ENCODE measurements at regions not wholly inside any gene's neighbourhood (a gene's known extent, or its start where the extent isn't known, plus 50 kb on each side); places are given as distances from the start of the nearest gene placed in this dataset.

DNA sequence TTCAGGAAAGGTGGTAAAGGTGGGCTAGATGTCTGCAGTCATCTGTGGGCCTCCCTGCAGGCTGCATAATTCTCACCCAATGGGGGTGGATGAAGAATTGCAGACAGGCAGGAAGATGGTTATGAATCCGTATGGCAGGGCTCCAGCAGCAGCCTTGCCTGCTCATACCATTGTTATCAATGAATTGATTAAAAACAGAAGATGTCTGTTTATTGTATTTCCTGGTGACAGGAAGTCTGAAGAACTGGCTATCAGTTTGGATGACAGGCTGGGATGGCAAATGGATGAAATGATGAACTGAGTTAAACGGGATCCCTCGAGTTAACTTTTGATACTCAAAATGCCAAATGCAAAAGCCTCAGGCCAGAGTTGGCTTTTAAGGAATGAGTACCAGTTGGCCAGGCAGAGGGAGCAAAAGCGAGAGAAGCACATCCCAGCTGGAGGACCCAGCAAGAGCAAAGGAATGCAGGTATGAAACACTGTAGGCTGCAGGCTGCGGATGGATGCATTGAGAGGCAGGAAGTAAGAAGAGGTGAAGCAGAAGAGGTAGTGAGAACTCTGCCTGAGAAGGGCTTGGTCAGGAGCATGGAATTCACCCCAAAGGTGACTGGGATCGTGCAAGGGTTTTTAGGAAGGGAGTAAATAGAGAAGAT lies 550.0 kb upstream of the TBX3 start:
- DNase-seq: no peak

DNA sequence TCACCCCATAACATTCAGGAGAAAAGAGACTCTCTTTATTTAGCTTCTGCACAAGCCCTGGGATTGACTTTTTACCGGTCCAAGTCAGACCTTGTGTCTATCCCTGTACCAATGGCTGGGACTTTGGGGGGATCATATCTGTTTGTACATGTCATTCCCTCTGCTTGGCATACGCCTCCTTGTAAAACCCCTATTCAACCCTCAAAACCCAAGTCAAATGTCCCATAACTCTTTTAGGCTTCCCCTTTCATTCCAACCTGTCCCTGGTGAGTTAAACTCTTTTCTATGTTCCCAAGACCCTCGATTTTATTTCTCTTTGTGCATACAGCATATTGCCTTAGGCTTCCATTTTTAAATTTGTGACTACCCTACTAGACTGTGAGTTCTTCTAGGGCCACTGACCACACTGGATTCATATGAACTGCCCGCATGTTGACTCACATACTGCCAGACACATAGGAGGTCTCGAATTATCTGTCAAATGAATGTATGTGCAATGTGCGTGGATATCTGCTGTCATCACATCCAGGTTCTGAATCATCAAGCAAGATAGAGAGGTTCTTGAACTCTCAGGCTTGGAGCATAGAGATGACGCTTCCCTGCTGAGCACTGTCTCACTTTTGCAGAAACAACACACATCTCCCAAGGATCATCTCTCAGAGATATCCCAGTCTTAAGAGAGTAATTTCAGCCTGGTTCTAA lies 548.6 kb upstream of the TBX3 start:
- no peak for DNase-seq

DNA sequence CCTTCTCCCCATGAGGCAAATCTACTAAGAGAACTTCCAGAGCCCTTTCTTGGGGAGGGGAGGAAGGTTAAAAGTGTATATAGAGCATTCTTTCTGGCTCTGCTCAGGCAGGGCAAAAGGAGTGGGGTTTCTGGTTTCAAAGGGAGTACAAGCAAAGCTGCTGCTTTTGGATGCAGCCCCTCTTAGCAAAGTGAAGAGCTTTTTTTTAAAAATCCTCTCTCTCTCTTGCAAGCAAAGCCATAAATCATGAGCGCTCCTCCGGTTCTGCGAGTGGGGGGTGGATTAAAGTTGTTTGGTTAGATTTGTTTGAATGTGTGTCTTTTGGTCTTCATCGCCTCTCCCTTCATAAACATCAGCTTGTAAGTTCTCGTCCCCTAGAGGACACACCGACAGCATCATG lies 546.6 kb upstream of the TBX3 start:
- DNase-seq: no peak

DNA sequence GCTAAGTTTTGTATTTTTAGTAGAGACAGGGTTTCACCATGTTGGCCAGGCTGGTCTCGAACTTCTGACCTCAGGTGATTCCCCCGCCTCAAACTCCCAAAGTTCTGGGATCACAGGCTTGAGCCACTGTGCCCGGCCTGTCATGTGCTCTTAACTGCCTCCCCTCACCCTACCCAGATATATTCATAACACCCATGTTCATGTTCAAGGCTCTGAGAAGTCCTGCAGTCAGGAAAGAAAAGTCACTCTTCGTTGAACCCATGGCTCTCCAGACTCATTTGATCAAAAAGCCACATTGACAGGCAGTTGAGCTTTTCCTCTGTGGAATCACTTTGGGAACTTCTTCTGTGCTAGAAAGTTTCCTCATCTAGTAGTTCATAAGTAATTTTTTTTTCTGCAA lies 545.5 kb upstream of the TBX3 start:
- no peak for DNase-seq

DNA sequence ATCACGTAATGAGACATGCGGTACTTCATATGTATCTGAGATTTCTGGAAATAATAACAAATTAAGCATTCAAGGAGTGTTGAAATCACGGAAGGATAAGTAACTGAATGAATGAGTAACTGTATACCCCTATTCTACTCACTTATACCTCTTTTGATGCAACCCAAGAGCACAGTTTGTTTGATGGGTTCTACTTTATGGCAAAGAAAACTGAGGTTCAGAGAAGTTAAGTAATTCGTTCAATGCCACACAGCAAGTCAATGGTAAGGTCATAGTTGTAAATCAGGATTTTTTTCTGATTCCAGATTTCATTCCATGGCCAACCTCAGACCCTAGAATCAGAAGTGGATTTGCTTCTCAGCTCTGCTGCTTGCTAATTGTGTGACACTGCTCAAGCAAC lies 544.5 kb upstream of the TBX3 start:
- no peak for DNase-seq

DNA sequence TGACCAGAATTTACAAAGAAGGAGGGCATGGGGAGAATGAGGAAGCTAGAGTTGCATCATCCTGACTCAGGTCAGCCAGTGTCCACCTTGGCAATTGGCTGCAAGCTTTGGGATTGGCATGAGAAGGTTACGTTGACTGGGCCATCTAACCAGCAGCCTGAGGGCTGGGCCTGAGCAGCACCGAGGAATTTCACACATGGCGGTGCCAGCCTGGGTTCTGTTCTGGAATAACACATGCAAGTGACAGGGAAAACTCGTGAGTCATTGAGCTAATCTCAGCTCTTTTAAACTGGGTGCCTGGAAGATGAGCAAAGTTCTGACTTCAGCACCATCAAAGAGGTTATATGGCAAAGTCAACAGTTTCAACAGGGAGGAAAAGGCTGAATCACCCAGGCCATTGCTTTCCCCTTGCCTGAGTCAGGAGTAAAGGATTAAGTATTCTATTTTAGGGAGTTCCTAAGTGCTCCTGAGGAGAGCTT lies 543.2 kb upstream of the TBX3 start:
- DNase-seq: no peak

DNA sequence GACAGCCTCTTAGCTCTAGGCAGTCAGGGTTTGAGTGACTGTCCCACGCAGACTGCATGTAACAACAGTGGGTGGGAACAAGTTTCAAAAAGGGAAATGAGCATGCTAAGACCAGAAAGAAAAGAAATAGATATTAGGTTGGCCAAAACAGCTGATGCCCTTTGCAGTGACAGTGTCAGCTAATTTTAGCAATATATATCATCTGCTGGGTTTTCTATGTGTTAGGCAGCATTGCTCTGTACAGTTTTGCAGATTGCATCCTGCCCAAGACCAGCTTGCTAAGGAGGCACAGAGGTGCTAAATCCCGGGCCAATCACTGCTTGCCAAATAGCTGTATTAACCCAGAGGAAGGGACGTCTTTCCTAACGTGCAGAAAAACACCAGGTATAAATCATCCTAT lies 541.9 kb upstream of the TBX3 start:
- DNase-seq: no peak

DNA sequence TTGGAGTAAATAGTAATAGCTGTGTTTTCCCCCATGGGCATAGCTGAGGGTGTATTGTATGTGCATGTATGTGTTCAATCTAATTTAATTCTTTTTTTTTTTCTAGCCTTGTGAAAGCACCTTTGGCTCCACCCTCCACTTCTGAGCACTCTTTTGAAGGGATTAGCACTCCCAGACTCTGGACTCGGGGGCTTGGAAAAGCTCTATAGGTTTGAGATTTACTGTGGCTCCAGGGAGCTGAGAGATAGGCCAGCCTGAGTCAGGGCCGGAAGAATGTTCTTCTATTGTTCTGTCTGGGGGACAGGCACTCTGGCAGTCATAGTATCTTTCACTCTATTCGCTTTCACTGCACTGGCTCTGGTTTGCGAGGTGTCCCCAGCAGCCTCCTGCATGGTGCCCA lies 540.0 kb upstream of the TBX3 start:
- no peak for DNase-seq

DNA sequence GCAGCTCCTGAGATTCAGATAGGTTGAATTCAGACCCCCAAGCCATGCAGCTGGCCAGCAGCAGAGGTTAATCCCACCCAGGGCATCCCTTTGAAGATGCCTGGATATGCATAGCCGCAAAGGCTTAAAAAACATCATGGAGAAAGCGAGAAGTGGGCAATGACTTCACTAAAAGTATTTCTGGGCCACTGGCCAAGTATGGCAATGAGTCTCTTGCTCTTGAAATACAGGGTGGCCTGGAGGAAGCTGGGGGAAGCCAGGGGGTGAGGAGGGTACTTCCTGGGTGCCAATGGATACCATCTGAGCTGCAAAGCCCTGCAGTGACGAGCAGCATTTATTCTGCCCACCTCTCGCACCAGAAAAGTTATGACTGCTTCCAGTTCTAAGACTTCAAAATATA lies 539.3 kb upstream of the TBX3 start:
- DNase-seq: no peak

DNA sequence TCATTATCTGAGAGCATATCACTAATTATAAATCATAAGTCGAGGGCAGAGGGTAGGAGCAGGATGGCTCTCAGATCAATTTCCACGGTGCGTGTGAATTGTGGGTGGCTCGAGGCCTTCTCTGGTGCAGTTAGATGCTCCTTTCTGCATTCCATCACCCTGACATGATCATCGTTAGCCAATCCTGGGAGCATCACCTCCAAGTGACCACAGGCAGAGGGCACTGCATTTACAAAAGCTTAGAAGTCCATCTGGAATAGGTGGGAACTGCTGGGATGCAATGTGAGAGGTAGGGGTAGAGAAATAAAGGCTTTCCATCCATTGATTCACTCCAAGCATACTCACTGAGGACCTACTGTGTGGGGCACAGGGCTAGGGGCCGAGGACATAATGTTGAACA lies 538.2 kb upstream of the TBX3 start:
- DNase-seq: no peak

DNA sequence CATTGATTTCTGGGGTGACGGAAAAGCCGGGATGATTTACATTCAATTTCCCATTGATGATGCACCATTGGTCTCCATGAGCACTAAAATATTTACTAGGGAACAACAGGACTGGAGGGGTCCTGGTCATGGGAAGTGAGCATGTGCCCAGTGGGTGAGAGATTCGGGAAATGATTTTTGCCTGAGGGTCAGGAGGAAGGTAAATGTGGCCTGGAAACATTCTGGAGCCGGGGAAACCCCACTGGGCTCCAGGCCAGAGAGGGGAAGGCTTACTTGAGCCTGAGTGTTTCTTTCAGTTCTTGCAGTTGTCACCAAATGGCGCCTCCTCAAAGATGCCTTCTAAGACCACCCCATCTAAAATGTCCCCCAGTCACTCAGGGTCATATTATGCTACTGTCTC lies 532.3 kb upstream of the TBX3 start:
- DNase-seq: no peak

DNA sequence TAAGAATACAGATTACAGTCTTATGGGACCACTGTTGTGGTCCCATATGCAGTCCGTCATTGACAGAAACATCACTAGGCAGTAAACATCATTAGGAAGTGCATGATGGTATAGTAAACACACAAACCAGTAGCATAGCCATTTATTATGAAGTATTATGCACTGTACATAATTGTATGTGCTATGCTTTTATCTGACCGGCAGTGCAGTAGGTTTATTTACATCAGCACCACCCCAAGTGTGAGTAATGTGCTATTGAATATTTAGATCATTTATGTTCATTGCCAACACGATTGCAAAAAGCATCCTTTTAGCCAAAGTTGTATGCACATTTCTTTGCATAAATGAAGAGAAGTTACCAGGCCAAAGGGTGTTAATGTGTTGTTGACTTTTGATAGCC lies 531.6 kb upstream of the TBX3 start:
- no peak for DNase-seq

DNA sequence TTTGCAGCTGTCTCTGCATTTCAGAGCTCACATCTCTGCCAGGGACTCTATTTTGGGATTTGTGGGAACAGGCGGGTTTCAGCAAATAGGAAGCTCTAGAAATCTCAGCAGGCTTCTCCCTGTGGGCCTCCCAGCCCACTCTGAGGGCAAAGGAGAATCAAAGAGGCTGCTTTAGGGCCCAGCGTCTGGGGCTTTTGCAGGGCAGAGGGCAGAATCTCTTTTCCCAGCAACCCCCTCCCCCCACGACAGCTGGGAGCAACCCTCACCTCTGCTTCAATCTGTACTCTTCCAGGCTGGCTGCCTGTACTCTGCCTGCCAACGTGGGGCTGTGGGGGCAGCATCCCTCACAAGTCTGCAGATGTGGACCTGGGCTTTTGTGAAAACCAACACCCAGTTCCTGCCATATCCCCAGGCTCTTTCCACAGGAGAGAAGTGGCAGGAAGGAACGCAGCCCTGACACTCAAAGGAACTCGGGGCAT lies 529.6 kb upstream of the TBX3 start:
- no peak for DNase-seq

DNA sequence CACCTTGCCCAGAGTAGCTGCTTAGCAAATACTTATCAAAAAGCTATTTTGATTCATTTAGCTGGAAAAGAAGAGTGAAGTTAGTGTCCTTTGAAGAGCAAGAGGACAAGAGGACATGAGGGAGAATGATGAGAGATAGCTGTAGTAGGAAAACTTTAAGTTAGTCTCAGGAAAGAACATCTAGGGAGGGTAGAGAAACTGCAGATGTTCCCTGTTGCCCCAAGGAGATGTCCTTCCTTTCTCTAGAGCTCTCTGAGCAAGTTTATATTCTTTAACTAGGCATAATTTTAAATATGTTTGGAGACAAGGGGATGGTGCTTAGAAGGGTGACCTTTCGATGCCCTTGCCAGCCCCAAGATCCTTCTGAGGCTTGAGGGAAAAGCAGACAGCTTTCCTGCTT lies 529.1 kb upstream of the TBX3 start:
- no peak for DNase-seq

DNA sequence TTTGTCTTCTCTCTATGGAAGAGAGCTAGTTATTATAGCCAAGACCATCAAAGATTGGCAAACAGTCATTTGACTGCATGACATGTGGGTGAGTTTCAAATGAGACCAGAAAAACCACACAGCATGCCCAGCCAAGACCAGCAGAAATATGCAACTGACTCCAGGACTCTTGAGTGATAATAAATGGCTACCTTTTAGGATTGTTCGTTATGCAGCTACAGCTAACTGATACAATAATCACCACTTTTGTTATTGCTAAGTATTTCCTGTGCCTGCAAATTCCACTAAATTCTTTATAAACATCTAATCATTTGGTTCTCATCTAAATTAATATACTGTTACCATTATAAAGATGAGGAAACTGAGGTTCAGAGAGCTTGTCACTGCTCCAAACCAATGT lies 528.4 kb upstream of the TBX3 start:
- no peak for DNase-seq

DNA sequence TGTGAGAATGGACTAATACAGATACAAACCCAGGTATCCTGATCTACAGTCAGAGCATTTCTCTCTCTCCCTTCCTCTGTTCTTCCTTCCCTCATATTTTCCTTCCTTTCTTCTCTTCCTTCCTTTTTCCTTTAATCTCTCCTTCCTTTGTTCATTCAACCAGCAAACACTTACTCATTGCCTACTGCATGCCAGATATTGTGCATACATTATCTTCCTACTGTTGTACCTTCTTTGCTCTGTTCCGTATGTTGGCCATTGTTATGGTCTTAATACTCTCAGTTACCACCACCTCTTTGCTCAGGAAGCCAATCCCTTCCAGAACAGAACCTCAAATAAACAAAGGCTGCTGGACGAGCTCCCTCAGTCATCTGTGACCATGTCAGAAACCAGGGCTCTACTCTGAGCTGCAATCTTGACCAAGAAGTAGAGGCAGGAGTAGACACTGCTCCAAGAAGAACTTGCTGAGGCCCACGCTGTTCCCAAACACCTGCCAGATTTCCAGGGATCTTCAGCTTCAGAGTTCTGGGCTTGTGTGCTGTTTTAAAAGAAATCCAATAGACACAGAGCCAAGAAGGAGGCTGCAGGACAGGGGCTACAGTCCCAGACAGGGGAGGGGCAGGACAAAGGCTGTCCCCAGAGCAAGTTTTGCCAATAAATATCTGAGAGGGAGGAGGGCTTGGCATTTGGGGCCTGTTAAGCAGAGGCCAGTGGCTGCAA lies 526.7 kb upstream of the TBX3 start:
- no peak for DNase-seq

DNA sequence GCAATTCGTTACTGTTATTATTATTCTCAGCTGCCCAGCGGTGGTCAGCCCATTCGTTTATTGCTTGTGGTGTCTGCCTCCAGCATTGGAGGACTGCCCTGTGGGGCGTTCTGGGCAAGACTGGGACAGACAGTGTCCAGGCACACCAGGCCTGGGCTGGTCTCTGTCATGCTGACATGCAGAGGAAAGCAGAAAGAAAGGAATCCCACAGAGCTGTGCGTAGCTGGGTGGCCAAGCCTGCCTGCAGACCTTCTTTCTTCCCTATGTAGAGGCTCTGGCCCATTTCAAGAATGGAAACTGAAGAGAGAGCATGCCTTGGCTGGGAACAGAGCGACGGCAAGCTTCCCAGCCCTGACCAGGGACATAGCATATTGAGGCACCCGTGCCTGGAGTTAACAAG lies 525.3 kb upstream of the TBX3 start:
- DNase-seq: no peak

DNA sequence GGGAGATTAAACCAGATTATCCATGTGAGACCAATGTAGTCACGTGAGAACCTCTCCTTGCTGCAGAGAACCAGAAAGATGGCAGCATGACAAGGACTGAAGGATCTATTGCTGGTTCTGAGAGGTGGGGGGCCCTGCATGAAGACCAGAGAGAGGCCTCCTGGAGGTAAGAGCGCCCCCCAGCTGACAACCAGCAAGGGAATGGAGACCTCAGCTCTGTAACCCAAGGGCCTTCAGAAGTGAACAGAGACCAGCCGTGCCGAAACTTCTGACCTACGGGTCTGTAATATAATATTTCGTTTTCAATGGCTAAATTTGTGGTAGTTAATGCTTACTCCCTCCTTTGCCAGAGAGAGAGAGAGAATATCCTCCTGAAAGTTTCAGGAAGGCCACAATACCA lies 524.1 kb upstream of the TBX3 start:
- no peak for DNase-seq

DNA sequence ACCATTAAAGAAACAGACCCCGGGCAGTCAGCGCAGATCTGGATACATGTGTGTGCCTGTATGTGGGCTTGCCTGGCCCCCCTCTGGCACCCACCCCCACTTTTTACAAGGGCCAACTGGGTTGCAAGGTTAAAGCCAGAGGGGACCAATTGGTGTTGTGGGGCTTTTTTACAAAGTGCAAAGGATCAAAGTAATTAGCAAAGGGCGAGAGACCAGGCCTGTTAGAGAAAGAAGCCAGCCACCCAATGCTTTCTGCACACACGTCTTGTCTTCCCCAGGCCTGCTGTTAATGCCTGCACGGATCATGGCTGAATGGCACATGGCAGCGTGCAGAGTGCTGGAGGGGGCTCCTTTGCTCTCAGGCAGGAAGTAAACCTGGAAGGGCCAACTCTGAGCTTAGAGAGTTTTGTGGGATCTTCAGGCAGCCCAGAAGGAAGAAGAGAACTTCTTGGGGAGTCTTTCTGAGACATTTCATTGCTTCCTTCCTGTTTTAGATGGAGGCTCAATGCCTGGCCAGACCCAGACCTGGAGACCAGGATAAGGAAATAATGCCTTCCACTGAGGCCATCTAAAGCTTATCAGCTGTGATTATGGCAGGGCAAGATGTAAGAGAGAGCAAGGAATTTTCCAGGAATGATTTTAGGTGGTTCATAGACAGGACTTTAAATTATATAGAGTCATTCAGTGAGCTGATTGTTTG lies 523.4 kb upstream of the TBX3 start:
- DNase-seq: no peak

DNA sequence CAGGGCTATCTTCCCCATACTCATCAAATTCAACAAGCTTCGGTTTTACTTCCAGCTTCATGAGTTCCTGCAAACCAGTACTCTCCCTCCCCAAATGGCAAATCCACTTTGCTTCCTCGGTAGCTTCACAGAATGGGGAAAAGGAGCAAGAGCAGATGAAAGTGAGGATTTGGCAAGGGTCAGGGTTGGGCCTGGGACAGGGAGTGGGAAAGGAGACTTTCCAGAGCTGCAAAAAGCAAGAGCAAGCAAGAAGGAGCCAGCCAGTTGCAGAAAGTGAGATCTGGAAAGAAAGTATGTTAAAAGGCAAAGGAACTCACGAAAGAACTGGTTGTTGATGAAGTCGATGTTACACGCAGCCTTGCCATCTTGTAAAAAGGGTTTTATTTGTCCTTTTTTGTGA lies 522.8 kb upstream of the TBX3 start:
- DNase-seq: no peak

DNA sequence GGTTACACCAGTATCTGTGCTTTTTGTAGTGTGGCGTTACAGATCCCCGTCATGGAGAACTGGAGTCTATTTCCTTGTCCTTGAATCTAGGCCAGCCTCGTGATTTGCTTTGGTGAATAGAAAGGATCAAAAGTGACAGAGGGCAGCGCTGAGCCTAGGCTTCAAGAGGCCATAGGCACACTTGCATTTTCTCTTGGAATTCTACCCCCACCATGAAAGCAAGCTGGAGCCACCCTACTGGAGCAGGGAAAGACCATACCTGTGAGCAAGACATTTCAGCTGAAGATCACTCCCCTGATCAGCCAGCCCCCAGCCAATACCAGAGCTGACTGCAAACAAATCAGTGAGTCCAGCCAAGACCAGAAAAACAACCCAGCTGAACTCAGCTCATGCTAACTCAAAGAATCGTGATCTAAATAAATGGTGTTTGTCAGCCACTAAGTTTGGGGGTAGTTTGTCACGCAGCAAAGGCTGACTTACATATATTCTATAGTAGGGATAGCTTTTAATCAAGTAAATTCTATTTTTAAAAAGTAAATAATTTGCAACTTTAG lies 521.9 kb upstream of the TBX3 start:
- DNase-seq: no peak

DNA sequence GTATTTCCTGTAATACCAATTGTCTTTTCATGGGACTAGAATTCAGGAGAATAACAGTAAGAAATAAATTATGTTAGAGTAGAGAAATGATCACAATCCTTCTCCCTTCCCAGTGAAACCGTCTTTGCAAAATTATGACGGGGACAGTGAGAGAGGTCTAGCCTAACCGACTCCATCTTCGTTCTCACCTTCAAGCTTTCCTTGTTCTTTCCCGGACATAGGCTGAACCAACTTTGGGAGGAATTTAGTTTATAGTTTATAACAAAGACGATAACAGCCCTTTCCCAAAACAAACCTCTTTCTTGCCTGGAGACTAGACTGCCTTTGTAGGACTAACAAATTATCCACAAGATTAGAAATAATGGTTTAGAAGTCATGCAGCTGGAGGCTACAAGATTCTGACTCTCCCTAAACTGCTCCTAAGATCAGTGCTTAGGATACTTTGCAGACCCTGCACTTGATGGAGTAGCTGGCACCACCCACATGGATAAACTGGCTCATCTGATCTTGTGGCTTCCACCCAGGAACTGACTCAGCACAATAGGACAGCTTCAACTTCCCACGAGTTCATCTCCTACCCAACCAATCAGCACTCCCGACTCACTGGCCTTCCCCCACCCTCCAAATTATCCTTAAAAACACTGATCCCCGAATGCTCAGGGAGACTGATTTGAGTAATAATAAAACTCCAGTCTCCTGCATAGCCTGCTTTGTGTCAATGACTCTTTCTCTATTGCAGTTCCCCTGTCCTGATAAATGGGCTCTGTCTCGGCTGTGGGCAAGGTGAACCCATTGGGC lies 521.2 kb upstream of the TBX3 start:
- DNase-seq: no peak
